ENCODE measurements at regions not wholly inside any gene's neighbourhood (a gene's known extent, or its start where the extent isn't known, plus 50 kb on each side); places are given as distances from the start of the nearest gene placed in this dataset.

DNA sequence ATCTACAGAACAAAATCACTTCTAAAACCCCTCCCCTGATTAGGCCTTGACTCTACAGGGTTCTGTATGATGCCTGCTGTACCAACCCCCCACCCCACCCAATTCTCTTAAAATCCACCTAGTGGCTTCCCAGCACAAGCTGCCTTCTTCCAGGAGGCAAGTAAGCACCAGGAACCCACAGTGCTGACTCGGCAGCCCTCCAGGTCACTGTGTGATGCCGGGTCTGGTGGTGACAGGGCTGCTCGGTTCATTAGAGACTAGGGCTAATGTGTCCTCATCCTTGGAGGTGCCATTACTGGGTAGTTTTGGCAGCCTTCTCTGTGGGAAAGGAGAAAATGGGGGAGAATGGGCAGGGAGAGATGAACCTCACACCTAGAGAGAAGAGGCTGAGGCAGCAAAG, 363.5 kb downstream of the PTPRU start:
- no peak overlapping the region for H3K4me3 ChIP-seq (ENCODE audit: low read depth, low read length)
- TF ChIP-seq, protein P1, sequence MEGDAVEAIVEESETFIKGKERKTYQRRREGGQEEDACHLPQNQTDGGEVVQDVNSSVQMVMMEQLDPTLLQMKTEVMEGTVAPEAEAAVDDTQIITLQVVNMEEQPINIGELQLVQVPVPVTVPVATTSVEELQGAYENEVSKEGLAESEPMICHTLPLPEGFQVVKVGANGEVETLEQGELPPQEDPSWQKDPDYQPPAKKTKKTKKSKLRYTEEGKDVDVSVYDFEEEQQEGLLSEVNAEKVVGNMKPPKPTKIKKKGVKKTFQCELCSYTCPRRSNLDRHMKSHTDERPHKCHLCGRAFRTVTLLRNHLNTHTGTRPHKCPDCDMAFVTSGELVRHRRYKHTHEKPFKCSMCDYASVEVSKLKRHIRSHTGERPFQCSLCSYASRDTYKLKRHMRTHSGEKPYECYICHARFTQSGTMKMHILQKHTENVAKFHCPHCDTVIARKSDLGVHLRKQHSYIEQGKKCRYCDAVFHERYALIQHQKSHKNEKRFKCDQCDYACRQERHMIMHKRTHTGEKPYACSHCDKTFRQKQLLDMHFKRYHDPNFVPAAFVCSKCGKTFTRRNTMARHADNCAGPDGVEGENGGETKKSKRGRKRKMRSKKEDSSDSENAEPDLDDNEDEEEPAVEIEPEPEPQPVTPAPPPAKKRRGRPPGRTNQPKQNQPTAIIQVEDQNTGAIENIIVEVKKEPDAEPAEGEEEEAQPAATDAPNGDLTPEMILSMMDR (IDR thresholded peaks at IDR 0.05; ENCODE audit: low read depth, low read length) = no peak
- no peaks in the 10 kb centered on the region for H3K9me3 ChIP-seq
- no peak for DNase-seq
- no peaks in the 10 kb centered on the region for H3K36me3 ChIP-seq
- H3K4me1 ChIP-seq = no peaks in the 10 kb centered on the region
- H3K27me3 ChIP-seq = no peaks in the 10 kb centered on the region

DNA sequence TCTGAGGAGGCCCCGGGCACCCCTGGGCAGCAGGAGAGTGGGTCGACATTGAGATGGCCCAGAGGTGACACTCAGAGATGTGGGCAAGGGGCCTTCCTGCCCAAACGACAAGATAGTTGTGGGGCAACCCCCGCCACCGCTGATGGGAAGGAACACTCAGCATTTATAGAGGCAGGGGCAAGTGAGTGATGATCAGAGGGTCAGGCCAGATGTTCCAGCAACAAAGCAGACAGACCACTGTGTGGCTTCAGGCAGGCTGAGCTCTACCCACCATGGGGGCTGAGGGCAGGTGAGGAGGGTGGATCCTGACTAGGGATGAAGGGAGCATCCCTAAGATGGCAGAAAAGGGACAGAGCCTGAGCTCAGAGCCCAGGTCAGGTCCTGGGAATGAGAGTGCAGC, 362.7 kb downstream of the PTPRU start:
- Histone ChIP-seq H3K27me3 (no peaks in the 10 kb centered on the region), H3K4me3 (ENCODE audit: low read depth, low read length) (no peak overlapping the region), H3K36me3 (no peaks in the 10 kb centered on the region), H3K4me1 (no peaks in the 10 kb centered on the region), H3K9me3 (no peaks in the 10 kb centered on the region)
- no peak for DNase-seq
- TF ChIP-seq, protein P1 (IDR thresholded peaks at IDR 0.05; ENCODE audit: low read depth, low read length) = no peak

DNA sequence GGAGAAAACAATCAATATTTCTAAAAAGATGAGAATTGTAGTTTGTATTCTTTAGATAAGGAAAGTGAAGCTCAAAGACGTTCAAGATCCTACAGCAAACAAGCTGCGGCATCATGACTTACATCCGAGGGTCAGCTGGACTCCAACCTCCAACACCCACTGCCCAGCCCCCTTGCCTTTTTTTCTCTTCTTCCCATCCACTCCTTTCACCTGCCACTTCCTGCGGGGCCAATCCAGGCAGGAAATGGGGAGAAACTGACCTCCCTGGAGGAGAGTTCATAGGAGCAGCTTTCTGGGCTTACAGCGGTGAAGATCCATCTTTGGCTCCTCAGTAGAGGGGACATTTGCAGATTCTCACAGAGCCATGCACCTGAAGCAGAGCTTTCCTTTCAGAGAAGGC, 361.5 kb downstream of the PTPRU start:
- Histone ChIP-seq H3K27me3 (no peaks in the 10 kb centered on the region), H3K4me1 (no peaks in the 10 kb centered on the region), H3K9me3 (no peaks in the 10 kb centered on the region), H3K4me3 (ENCODE audit: low read depth, low read length) (no peak overlapping the region), H3K36me3 (no peaks in the 10 kb centered on the region)
- TF ChIP-seq, protein P1 (IDR thresholded peaks at IDR 0.05; ENCODE audit: low read depth, low read length) = no peak
- no peak for DNase-seq

DNA sequence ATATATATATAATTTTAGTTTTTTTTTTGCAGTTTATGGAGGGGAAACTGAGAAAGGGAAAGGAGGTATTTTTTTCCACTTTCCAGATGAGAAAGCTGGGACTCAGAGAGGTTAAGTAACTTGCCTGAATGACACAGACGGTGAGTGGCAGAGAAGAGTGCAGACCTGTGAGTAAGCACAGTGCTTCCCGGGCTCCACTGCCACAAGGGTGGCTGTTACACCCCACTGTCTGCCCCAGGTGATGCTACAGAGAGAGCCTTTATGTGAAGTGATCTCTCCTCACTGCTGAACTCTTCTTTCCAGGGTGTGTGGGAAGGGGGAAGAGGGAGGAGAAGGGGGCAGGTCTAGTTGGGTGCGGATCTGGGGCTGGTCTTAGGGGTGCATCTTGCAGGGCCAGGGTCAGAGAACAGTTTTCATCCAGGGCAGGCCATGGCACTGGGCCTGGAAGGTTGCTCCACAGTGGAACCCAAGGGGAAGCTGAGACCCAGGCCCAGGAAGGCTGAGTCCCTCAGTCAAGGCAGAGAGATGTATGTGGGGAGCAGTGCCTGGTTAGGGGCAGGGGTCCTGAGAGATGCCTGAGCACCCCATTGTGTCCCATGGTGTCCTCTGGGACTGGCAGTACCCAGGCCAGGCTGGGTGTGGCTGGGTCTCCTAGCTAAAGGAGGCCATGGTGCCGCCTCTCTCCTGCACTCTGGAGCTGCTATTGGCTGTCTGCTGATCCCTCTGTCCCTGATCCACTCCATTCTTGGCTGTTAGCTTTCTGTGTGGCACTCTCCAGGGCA, 357.5 kb downstream of the PTPRU start:
- no peaks in the 10 kb centered on the region for H3K4me1 ChIP-seq
- H3K4me3 ChIP-seq (ENCODE audit: low read depth, low read length) = no peak overlapping the region
- no peak for DNase-seq
- TF ChIP-seq, protein P1 (IDR thresholded peaks at IDR 0.05; ENCODE audit: low read depth, low read length) = no peak
- no peaks in the 10 kb centered on the region for H3K27me3 ChIP-seq
- no peaks in the 10 kb centered on the region for H3K36me3 ChIP-seq
- no peaks in the 10 kb centered on the region for H3K9me3 ChIP-seq

DNA sequence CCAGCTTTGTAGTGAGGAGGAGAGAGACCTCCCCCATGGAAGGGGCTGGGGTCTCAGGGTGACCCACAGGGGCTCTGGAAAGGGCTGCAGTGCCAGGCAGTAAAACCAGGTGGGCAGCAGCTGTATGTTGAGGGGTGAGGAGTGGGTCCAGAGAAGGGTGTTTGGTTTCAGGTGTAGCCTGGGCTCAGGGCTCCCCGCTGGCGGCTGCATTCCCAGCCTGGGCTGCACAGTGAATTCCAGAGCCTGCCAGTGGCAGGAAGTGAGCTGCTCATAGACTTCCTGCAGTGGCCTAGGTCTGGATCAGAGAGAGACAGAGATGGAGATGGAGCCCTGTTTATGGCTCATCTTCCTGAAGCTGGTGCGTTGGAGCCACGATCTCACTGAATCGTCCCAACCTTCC, 356.4 kb downstream of the PTPRU start:
- Histone ChIP-seq H3K9me3 (no peaks in the 10 kb centered on the region), H3K36me3 (no peaks in the 10 kb centered on the region), H3K4me3 (ENCODE audit: low read depth, low read length) (no peak overlapping the region), H3K27me3 (no peaks in the 10 kb centered on the region), H3K4me1 (no peaks in the 10 kb centered on the region)
- TF ChIP-seq, protein P1 (IDR thresholded peaks at IDR 0.05; ENCODE audit: low read depth, low read length) = no peak
- no peak for DNase-seq

DNA sequence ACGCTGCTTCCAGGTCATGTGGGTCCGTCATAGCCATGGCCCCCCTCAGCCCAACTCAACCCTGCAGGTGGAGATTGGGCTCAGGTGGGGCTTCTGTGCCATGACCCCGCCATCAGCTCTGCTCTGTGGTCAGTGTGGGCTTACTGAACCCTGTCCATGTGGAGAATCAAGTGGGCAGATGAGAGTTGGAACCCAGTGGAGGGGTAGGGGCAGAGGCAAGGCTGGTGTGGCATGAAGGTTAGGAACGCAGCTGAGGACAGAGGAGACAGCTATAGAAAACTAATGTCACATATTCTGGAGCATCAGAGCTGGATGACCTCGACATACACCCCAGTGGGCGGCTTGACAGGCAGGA, 355.9 kb downstream of the PTPRU start:
- TF ChIP-seq, protein P1 (IDR thresholded peaks at IDR 0.05; ENCODE audit: low read depth, low read length) = no peak
- Histone ChIP-seq H3K27me3 (no peaks in the 10 kb centered on the region), H3K4me1 (no peaks in the 10 kb centered on the region), H3K4me3 (ENCODE audit: low read depth, low read length) (no peak overlapping the region), H3K36me3 (no peaks in the 10 kb centered on the region), H3K9me3 (no peaks in the 10 kb centered on the region)
- no peak for DNase-seq
